ENCODE measurements at regions not wholly inside any gene's neighbourhood (a gene's known extent, or its start where the extent isn't known, plus 50 kb on each side); places are given as distances from the start of the nearest gene placed in this dataset.

- Histone ChIP-seq H3K4me1 (ENCODE audit: control insufficient read depth in 2 of 2, insufficient read depth in 2 of 2, low read length in 1 of 2) (no peaks in the 10 kb centered on the region), H3K4me3 (ENCODE audit: low read depth in 1 of 2, low read length in 2 of 2) (no peak overlapping the region), H3K9me3 (ENCODE audit: control insufficient read depth in 2 of 2, insufficient read depth in 1 of 2, low read depth in 1 of 2, low read length in 1 of 2) (no peaks in the 10 kb centered on the region), H3K36me3 (ENCODE audit: control insufficient read depth in 2 of 2, insufficient read depth in 2 of 2, low read length in 1 of 2) (no peaks in the 10 kb centered on the region), H3K27ac (ENCODE audit: low read depth in 2 of 2, low read length in 1 of 2) (no peak overlapping the region), H3K27me3 (ENCODE audit: control insufficient read depth in 1 of 2, insufficient read depth in 2 of 2, low read length in 2 of 2) (no peaks in the 10 kb centered on the region)
- WGBS, 2 donors, result 90 to 94% methylated on average over 3 of the region's 3 CpGs
Observed at GRCh38 chr18:44597797-44598196, 82.9 kb upstream of the SETBP1 start.

GRCh38 chr18:44598514-44598913 is 82.2 kb upstream of the SETBP1 start:
- Histone ChIP-seq H3K9me3 (ENCODE audit: control insufficient read depth in 2 of 2, insufficient read depth in 1 of 2, low read depth in 1 of 2, low read length in 1 of 2) (no peaks in the 10 kb centered on the region), H3K36me3 (ENCODE audit: control insufficient read depth in 2 of 2, insufficient read depth in 2 of 2, low read length in 1 of 2) (no peaks in the 10 kb centered on the region), H3K27ac (ENCODE audit: low read depth in 2 of 2, low read length in 1 of 2) (no peak overlapping the region), H3K4me1 (ENCODE audit: control insufficient read depth in 2 of 2, insufficient read depth in 2 of 2, low read length in 1 of 2) (no peaks in the 10 kb centered on the region), H3K4me3 (ENCODE audit: low read depth in 1 of 2, low read length in 2 of 2) (no peak overlapping the region), H3K27me3 (ENCODE audit: control insufficient read depth in 1 of 2, insufficient read depth in 2 of 2, low read length in 2 of 2) (no peaks in the 10 kb centered on the region)
- WGBS, 2 donors, result 86 to 88% methylated on average over 4 of the region's 4 CpGs

GRCh38 chr18:44599412-44599811 is 81.3 kb upstream of the SETBP1 start:
- Histone ChIP-seq H3K9me3 (ENCODE audit: control insufficient read depth in 2 of 2, insufficient read depth in 1 of 2, low read depth in 1 of 2, low read length in 1 of 2) (no peaks in the 10 kb centered on the region), H3K36me3 (ENCODE audit: control insufficient read depth in 2 of 2, insufficient read depth in 2 of 2, low read length in 1 of 2) (no peaks in the 10 kb centered on the region), H3K4me3 (ENCODE audit: low read depth in 1 of 2, low read length in 2 of 2) (no peak overlapping the region), H3K4me1 (ENCODE audit: control insufficient read depth in 2 of 2, insufficient read depth in 2 of 2, low read length in 1 of 2) (no peaks in the 10 kb centered on the region), H3K27me3 (ENCODE audit: control insufficient read depth in 1 of 2, insufficient read depth in 2 of 2, low read length in 2 of 2) (no peaks in the 10 kb centered on the region), H3K27ac (ENCODE audit: low read depth in 2 of 2, low read length in 1 of 2) (peak overlapping the region in 1 of 2 donors; percentile 83)
- 38 to 46% methylated on average over 4 of the region's 4 CpGs for WGBS, 2 donors

DNA sequence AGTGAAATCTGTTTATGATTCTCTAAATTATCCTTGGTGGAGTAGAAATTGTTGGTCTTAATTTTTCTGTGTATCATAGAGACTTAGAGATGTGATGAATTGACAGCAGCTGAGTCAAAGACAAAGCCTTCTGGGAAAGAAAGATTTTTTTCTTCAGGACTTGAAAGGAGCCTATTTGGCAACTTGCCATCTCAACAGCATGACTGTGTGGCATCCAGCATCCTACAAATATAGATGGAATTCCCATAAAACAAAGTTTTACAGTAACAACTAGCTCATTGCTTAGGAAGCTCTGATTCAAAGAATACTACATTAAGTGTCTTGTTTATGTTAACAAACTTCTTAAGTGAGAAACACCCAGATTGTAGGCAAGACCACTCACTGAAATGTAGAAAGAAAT is 79.2 kb upstream of the SETBP1 start:
- Histone ChIP-seq H3K4me1 (ENCODE audit: control insufficient read depth in 2 of 2, insufficient read depth in 2 of 2, low read length in 1 of 2) (no peaks in the 10 kb centered on the region), H3K36me3 (ENCODE audit: control insufficient read depth in 2 of 2, insufficient read depth in 2 of 2, low read length in 1 of 2) (no peaks in the 10 kb centered on the region), H3K9me3 (ENCODE audit: control insufficient read depth in 2 of 2, insufficient read depth in 1 of 2, low read depth in 1 of 2, low read length in 1 of 2) (no peaks in the 10 kb centered on the region), H3K27ac (ENCODE audit: low read depth in 2 of 2, low read length in 1 of 2) (no peak overlapping the region), H3K27me3 (ENCODE audit: control insufficient read depth in 1 of 2, insufficient read depth in 2 of 2, low read length in 2 of 2) (no peaks in the 10 kb centered on the region), H3K4me3 (ENCODE audit: low read depth in 1 of 2, low read length in 2 of 2) (no peak overlapping the region)

- Histone ChIP-seq H3K4me3 (ENCODE audit: low read depth in 1 of 2, low read length in 2 of 2) (no peak overlapping the region), H3K36me3 (ENCODE audit: control insufficient read depth in 2 of 2, insufficient read depth in 2 of 2, low read length in 1 of 2) (no peaks in the 10 kb centered on the region), H3K4me1 (ENCODE audit: control insufficient read depth in 2 of 2, insufficient read depth in 2 of 2, low read length in 1 of 2) (no peaks in the 10 kb centered on the region), H3K27ac (ENCODE audit: low read depth in 2 of 2, low read length in 1 of 2) (no peak overlapping the region), H3K9me3 (ENCODE audit: control insufficient read depth in 2 of 2, insufficient read depth in 1 of 2, low read depth in 1 of 2, low read length in 1 of 2) (no peaks in the 10 kb centered on the region), H3K27me3 (ENCODE audit: control insufficient read depth in 1 of 2, insufficient read depth in 2 of 2, low read length in 2 of 2) (no peaks in the 10 kb centered on the region)
- WGBS, 2 donors, result 43 to 61% methylated on average over 2 of the region's 2 CpGs
Observed at GRCh38 chr18:44602380-44602779, 78.3 kb upstream of the SETBP1 start.

- no peaks in the 10 kb centered on the region for H3K4me1 ChIP-seq (ENCODE audit: control insufficient read depth in 2 of 2, insufficient read depth in 2 of 2, low read length in 1 of 2)
- H3K9me3 ChIP-seq (ENCODE audit: control insufficient read depth in 2 of 2, insufficient read depth in 1 of 2, low read depth in 1 of 2, low read length in 1 of 2), result no peaks in the 10 kb centered on the region
- WGBS, 2 donors, result 47 to 80% methylated on average over 1 of the region's 1 CpG
- no peaks in the 10 kb centered on the region for H3K27me3 ChIP-seq (ENCODE audit: control insufficient read depth in 1 of 2, insufficient read depth in 2 of 2, low read length in 2 of 2)
- no peaks in the 10 kb centered on the region for H3K36me3 ChIP-seq (ENCODE audit: control insufficient read depth in 2 of 2, insufficient read depth in 2 of 2, low read length in 1 of 2)
- H3K4me3 ChIP-seq (ENCODE audit: low read depth in 1 of 2, low read length in 2 of 2), result no peak overlapping the region
- no peak overlapping the region for H3K27ac ChIP-seq (ENCODE audit: low read depth in 2 of 2, low read length in 1 of 2)
Observed at GRCh38 chr18:44602845-44603244, 77.8 kb upstream of the SETBP1 start.

DNA sequence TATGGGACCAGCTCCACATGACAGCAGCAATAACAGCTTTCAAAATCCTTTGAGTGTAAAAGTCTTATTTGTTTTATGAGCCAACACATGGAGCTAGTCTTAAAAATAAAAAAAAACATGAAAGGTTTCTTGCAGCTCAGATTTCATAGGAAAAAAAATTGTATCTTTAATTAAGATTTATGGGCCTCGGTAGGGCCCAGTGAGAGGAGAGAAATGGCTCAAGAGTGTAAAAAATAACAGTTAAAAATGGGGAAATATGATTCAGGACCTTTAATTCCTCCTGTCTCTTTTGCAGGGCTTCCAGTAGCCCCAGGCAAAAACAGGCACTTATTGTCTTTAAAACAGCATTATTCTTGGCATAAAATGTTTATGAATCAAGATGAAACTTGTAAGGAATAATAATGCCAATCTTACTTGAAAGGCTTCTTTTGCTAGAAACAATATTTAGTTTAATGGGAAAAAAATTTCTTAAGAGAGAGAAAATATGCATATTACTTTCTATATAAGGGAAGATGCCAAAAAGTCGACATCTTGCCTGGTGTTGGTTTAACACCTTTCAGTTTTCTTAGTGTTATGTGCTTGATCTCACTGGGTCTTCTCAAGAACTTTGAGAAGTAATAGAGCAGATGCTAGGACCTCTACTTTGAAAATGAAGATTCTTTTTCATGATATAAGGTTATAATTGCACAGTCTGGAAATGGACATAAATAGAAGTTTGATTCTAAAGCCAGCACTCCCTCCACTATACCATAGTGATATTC is 71.3 kb upstream of the SETBP1 start:
- Histone ChIP-seq H3K9me3 (ENCODE audit: control insufficient read depth in 2 of 2, insufficient read depth in 1 of 2, low read depth in 1 of 2, low read length in 1 of 2) (no peaks in the 10 kb centered on the region), H3K36me3 (ENCODE audit: control insufficient read depth in 2 of 2, insufficient read depth in 2 of 2, low read length in 1 of 2) (no peaks in the 10 kb centered on the region), H3K4me3 (ENCODE audit: low read depth in 1 of 2, low read length in 2 of 2) (no peak overlapping the region), H3K27ac (ENCODE audit: low read depth in 2 of 2, low read length in 1 of 2) (no peak overlapping the region), H3K27me3 (ENCODE audit: control insufficient read depth in 1 of 2, insufficient read depth in 2 of 2, low read length in 2 of 2) (no peaks in the 10 kb centered on the region), H3K4me1 (ENCODE audit: control insufficient read depth in 2 of 2, insufficient read depth in 2 of 2, low read length in 1 of 2) (no peaks in the 10 kb centered on the region)
- 31 to 50% methylated on average over 2 of the region's 2 CpGs for WGBS, 2 donors

DNA sequence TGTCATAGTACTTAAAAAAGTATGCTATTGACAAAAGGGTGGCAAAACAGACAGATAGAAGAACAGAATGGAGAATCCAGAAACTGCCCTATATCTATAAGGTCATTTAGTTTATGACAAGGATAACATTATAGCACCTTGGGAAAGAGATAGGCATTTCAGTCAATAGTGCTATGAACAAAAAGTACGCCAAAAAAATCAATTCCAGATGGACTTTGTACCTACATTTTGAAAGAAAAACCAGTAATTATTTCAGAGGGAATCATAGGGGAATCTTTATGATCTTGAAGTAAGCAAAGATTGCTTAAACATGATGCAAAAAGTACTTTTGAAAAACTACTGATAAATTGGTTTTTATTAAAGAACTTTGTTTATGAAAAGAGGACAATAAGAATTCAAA is 59.9 kb upstream of the SETBP1 start:
- WGBS, 2 donors, result 47 to 82% methylated on average over 1 of the region's 1 CpG
- Histone ChIP-seq H3K9me3 (ENCODE audit: control insufficient read depth in 2 of 2, insufficient read depth in 1 of 2, low read depth in 1 of 2, low read length in 1 of 2) (no peaks in the 10 kb centered on the region), H3K4me1 (ENCODE audit: control insufficient read depth in 2 of 2, insufficient read depth in 2 of 2, low read length in 1 of 2) (no peaks in the 10 kb centered on the region), H3K4me3 (ENCODE audit: low read depth in 1 of 2, low read length in 2 of 2) (no peak overlapping the region), H3K36me3 (ENCODE audit: control insufficient read depth in 2 of 2, insufficient read depth in 2 of 2, low read length in 1 of 2) (no peaks in the 10 kb centered on the region), H3K27me3 (ENCODE audit: control insufficient read depth in 1 of 2, insufficient read depth in 2 of 2, low read length in 2 of 2) (no peaks in the 10 kb centered on the region), H3K27ac (ENCODE audit: low read depth in 2 of 2, low read length in 1 of 2) (no peak overlapping the region)

DNA sequence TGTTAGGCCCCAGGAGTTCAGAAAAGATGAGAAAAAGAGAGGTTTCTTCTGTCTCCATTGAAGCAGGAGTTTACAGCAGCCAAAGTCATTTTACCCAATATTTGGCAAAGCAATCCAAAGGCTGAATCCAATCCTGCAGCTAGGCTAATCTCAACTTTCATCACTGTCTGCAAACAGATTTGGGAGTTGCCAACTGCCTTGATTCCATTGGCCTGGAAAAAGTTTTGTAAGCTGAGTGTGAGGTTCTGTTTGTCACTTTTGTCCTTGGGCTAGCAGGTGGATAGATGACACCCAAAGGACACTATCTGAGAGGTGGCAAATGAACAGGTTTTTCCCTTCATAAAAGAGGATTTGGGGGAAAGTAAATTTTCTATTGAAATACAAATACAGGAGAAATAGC is 56.6 kb upstream of the SETBP1 start:
- H3K4me1 ChIP-seq (ENCODE audit: control insufficient read depth in 2 of 2, insufficient read depth in 2 of 2, low read length in 1 of 2), result no peaks in the 10 kb centered on the region
- no peak overlapping the region for H3K4me3 ChIP-seq (ENCODE audit: low read depth in 1 of 2, low read length in 2 of 2)
- no peaks in the 10 kb centered on the region for H3K27me3 ChIP-seq (ENCODE audit: control insufficient read depth in 1 of 2, insufficient read depth in 2 of 2, low read length in 2 of 2)
- no peaks in the 10 kb centered on the region for H3K9me3 ChIP-seq (ENCODE audit: control insufficient read depth in 2 of 2, insufficient read depth in 1 of 2, low read depth in 1 of 2, low read length in 1 of 2)
- no peak overlapping the region for H3K27ac ChIP-seq (ENCODE audit: low read depth in 2 of 2, low read length in 1 of 2)
- H3K36me3 ChIP-seq (ENCODE audit: control insufficient read depth in 2 of 2, insufficient read depth in 2 of 2, low read length in 1 of 2), result no peaks in the 10 kb centered on the region

GRCh38 chr18:44625386-44625785 is 55.3 kb upstream of the SETBP1 start:
- WGBS, 2 donors, result 79 to 87% methylated on average over 3 of the region's 3 CpGs
- H3K4me1 ChIP-seq (ENCODE audit: control insufficient read depth in 2 of 2, insufficient read depth in 2 of 2, low read length in 1 of 2), result no peaks in the 10 kb centered on the region
- H3K36me3 ChIP-seq (ENCODE audit: control insufficient read depth in 2 of 2, insufficient read depth in 2 of 2, low read length in 1 of 2), result no peaks in the 10 kb centered on the region
- no peak overlapping the region for H3K4me3 ChIP-seq (ENCODE audit: low read depth in 1 of 2, low read length in 2 of 2)
- no peak overlapping the region for H3K27ac ChIP-seq (ENCODE audit: low read depth in 2 of 2, low read length in 1 of 2)
- no peaks in the 10 kb centered on the region for H3K27me3 ChIP-seq (ENCODE audit: control insufficient read depth in 1 of 2, insufficient read depth in 2 of 2, low read length in 2 of 2)
- H3K9me3 ChIP-seq (ENCODE audit: control insufficient read depth in 2 of 2, insufficient read depth in 1 of 2, low read depth in 1 of 2, low read length in 1 of 2), result no peaks in the 10 kb centered on the region
